MM.1S (cell line): ENCODE measurements at regions not wholly inside any gene's neighbourhood (a gene's known extent, or its start where the extent isn't known, plus 50 kb on each side); places are given as distances from the start of the nearest gene placed in this dataset.

Experiments used
- CTCF ChIP-seq: fragments of 300-600 bp; sonication (generic); IDR thresholded peaks from 2 replicates; pipeline ENCODE4 v1.5.1; 2016; ENCODE audit warnings: antibody characterized with exemption, low read length, mixed read lengths
- EZH2 ChIP-seq: fragments of 300-600 bp; sonication (generic); optimal IDR thresholded peaks from 2 replicates; pipeline ENCODE3; 2017; ENCODE audit warnings: low read depth, mild to moderate bottlenecking, antibody characterized with exemption, low read length, mixed read lengths
- EZH2phosphoT487 ChIP-seq: fragments of 300-600 bp; sonication (generic); IDR thresholded peaks from 2 replicates; pipeline ENCODE4 v1.6.1; 2018; ENCODE audit warnings: antibody characterized with exemption, low read length

GRCh38 chr18:42184685-42185477 lies 229.8 kb downstream of the PIK3C3 start:
- TF ChIP-seq CTCF: no peak
- TF ChIP-seq EZH2: no peak
- no peak for TF ChIP-seq EZH2phosphoT487
